A549 (cell line): ENCODE measurements at regions not wholly inside any gene's neighbourhood (a gene's known extent, or its start where the extent isn't known, plus 50 kb on each side); places are given as distances from the start of the nearest gene placed in this dataset.

ENCODE experiments used
- ATAC-seq, 2 experiments: fragments of 200-7000 bp in 1 of 2; fragments of >200 bp in 1 of 2; cut with Nextera tagmentation in 1 of 2; cut with Tn5 transposase in 1 of 2; 3 replicates each; pipeline versions ENCODE4 v1.8.0 to v1.9.1; 2018 to 2020; ENCODE audit warnings: mild to moderate bottlenecking in 1 of 2, moderate library complexity in 1 of 2
- CTCF ChIA-PET: fragments of 300-600 bp; sonication (Branson Sonifier 250); formaldehyde crosslinking; extraction: SDS; loops from one replicate; lab custom pipeline; 2021; ENCODE audit warnings: antibody characterized with exemption, inconsistent platforms; lab: Yijun Ruan, JAX
- POLR2A ChIA-PET: fragments of 350-600 bp; formaldehyde crosslinking; extraction: SDS; loops from one replicate; lab custom pipeline; 2021; ENCODE audit warnings: antibody characterized with exemption, inconsistent platforms; lab: Yijun Ruan, JAX
- DNase-seq, 2 experiments: peaks; one replicate each; pipeline versions ENCODE4 v3.0.0 to v3.0.0-alpha.2; 2011 to 2016; ENCODE audit warnings: low read depth in 1 of 2, low spot score in 1 of 2
- FAIRE-seq: peaks from 2 replicates; lab custom pipeline; 2011; peaks lifted over from hg19 to GRCh38; lab: Jason Lieb, UNC
- H3K27ac ChIP-seq, 2 experiments: fragments of >200 bp; sonication (Bioruptor Twin); formaldehyde crosslinking; 3 replicates each; pipeline ENCODE4 v1.5.1; 2016 to 2017
- H3K4me1 ChIP-seq: fragments of >200 bp; sonication (Bioruptor Twin); formaldehyde crosslinking; 3 replicates; pipeline ENCODE4 v1.6.1; 2016
- H3K4me2 ChIP-seq: fragments of >200 bp; sonication (Bioruptor Twin); formaldehyde crosslinking; 3 replicates; pipeline ENCODE4 v1.6.1; 2016
- H3K4me3 ChIP-seq: fragments of >200 bp; sonication (Bioruptor Twin); formaldehyde crosslinking; 3 replicates; pipeline ENCODE4 v1.5.1; 2016
- H3K9me3 ChIP-seq: fragments of >200 bp; sonication (Bioruptor Twin); formaldehyde crosslinking; 3 replicates; pipeline ENCODE4 v1.6.1; 2016
- CHD2 ChIP-seq: fragments of 150-350 bp; IDR thresholded peaks from 2 replicates; pipeline ENCODE4 v1.6.1; 2014; ENCODE audit warnings: low read length; ENCODE audit not compliant: partially characterized antibody
- E2F6 ChIP-seq: IDR thresholded peaks from 2 replicates; pipeline ENCODE4 v1.6.1; 2012; ENCODE audit warnings: low read depth, borderline replicate concordance
- ESRRA ChIP-seq: fragments of 150-350 bp; IDR thresholded peaks from 2 replicates; pipeline ENCODE4 v1.6.1; 2014; ENCODE audit warnings: mild to moderate bottlenecking, low read length, borderline replicate concordance
- GATA3 ChIP-seq: IDR thresholded peaks from 2 replicates; pipeline ENCODE4 v1.6.1; 2012; ENCODE audit warnings: borderline replicate concordance
- HDAC2 ChIP-seq: fragments of 200-600 bp; sonication (generic); IDR thresholded peaks from 2 replicates; pipeline ENCODE4 v1.6.1; 2016
- HES2 ChIP-seq: fragments of >200 bp; sonication (Bioruptor Twin); formaldehyde crosslinking; IDR thresholded peaks from 2 replicates; pipeline ENCODE4 v1.6.1; 2016
- HEYL ChIP-seq: fragments of 250-450 bp; sonication (Bioruptor Pico); IDR thresholded peaks from 2 replicates; pipeline ENCODE4 v1.8.0; 2021; ENCODE audit warnings: mild to moderate bottlenecking, moderate library complexity
- HMGXB4 ChIP-seq: fragments of 250-450 bp; sonication (Bioruptor Pico); IDR thresholded peaks from 2 replicates; pipeline ENCODE4 v1.5.0; 2021; ENCODE audit warnings: mild to moderate bottlenecking, moderate library complexity, borderline replicate concordance
- HOXA7 ChIP-seq: fragments of 250-450 bp; sonication (Bioruptor Pico); IDR thresholded peaks from 2 replicates; pipeline ENCODE4 v1.5.0; 2020; ENCODE audit warnings: mild to moderate bottlenecking, moderate library complexity
- JUNB ChIP-seq: fragments of >200 bp; sonication (Bioruptor Twin); formaldehyde crosslinking; IDR thresholded peaks from 2 replicates; pipeline ENCODE4 v1.6.1; 2016
- KDM5A ChIP-seq: fragments of 200-600 bp; sonication (generic); IDR thresholded peaks from 2 replicates; pipeline ENCODE4 v1.6.1; 2016; ENCODE audit warnings: antibody characterized with exemption, mild to moderate bottlenecking
- MAFK ChIP-seq: fragments of 450-650 bp; IDR thresholded peaks from 2 replicates; pipeline ENCODE4 v1.6.1; 2014; ENCODE audit not compliant: partially characterized antibody
- NFE2L2 ChIP-seq: fragments of 150-350 bp; conservative IDR thresholded peaks from 2 replicates; pipeline ENCODE4 v1.6.1; 2014; ENCODE audit warnings: low read length
- PBX3 ChIP-seq: IDR thresholded peaks from 2 replicates; pipeline ENCODE4 v1.6.1; 2012
- POLR2AphosphoS2 ChIP-seq: conservative IDR thresholded peaks from 2 replicates; pipeline ENCODE4 v1.6.1; 2012; ENCODE audit warnings: low read length, improper control_type of control experiment, inconsistent platforms
- RCOR1 ChIP-seq: fragments of 150-350 bp; IDR thresholded peaks from 2 replicates; pipeline ENCODE4 v1.6.1; 2014; ENCODE audit warnings: antibody characterized with exemption, low read length, low read depth
- REST ChIP-seq: fragments of 200-600 bp; sonication (generic); IDR thresholded peaks from 2 replicates; pipeline ENCODE4 v1.6.1; 2016; ENCODE audit warnings: antibody characterized with exemption, mild to moderate bottlenecking, moderate library complexity
- RNF2 ChIP-seq: fragments of 200-600 bp; sonication (generic); IDR thresholded peaks from 2 replicates; pipeline ENCODE4 v1.6.1; 2016; ENCODE audit warnings: low read depth, mild to moderate bottlenecking, antibody characterized with exemption, moderate library complexity, borderline replicate concordance
- TFCP2L1 ChIP-seq: fragments of 250-450 bp; sonication (Bioruptor Pico); IDR thresholded peaks from 2 replicates; pipeline ENCODE4 v1.5.0; 2021; ENCODE audit warnings: mild to moderate bottlenecking
- ZC3H11A ChIP-seq: fragments of 450-650 bp; IDR thresholded peaks from 2 replicates; pipeline ENCODE4 v1.6.1; 2014; ENCODE audit warnings: antibody characterized with exemption, mild to moderate bottlenecking
- WGBS: methylation state at CpG from one replicate; pipeline ENCODE4 v1.1.6; 2017; ENCODE audit errors: missing lambda C conversion rate; 5-methylcytosine and 5-hydroxymethylcytosine counted together

GRCh38 chr21:20511216-20511880 is 486.9 kb upstream of the NCAM2 start:
- no peak for FAIRE-seq
- no peaks in the 10 kb centered on the region for H3K9me3 ChIP-seq

GRCh38 chr21:20515446-20515845 is 482.8 kb upstream of the NCAM2 start:
- WGBS = 0% methylated on average over 3 of the region's 3 CpGs
- H3K9me3 ChIP-seq = no peaks in the 10 kb centered on the region
- no peak for ATAC-seq

More at GRCh38 chr21:20511216-20511880, 486.9 kb upstream of the NCAM2 start:
- no peak overlapping the region for H3K4me2 ChIP-seq
- ChIA-PET POLR2A (no interaction called here), CTCF (no interaction called here)
- no peak overlapping the region for H3K27ac ChIP-seq
- no peaks in the 10 kb centered on the region for H3K4me1 ChIP-seq
- H3K4me3 ChIP-seq = no peak overlapping the region
- DNase-seq = no peak
- 1% methylated on average over 4 of the region's 4 CpGs for WGBS
- ATAC-seq = no peak
- no peak for TF ChIP-seq RNF2

GRCh38 chr21:20519076-20519475 is 479.1 kb upstream of the NCAM2 start:
- H3K4me3 ChIP-seq = no peak overlapping the region
- POLR2A ChIA-PET = no interaction called here
- H3K4me1 ChIP-seq = no peaks in the 10 kb centered on the region
- CTCF ChIA-PET = no interaction called here
- no peaks in the 10 kb centered on the region for H3K9me3 ChIP-seq
- ATAC-seq (no peak), DNase-seq (no peak), FAIRE-seq (no peak)
- H3K27ac ChIP-seq = no peak overlapping the region
- no peak overlapping the region for H3K4me2 ChIP-seq
- 1% methylated on average over 3 of the region's 3 CpGs for WGBS
- no peak for TF ChIP-seq E2F6
- peak; percentile 14 for TF ChIP-seq MAFK

More at GRCh38 chr21:20515446-20515845, 482.8 kb upstream of the NCAM2 start:
- ChIA-PET POLR2A (no interaction called here), CTCF (no interaction called here)
- no peak for DNase-seq
- H3K4me2 ChIP-seq = no peak overlapping the region
- H3K27ac ChIP-seq = no peak overlapping the region
- FAIRE-seq = no peak
- no peak overlapping the region for H3K4me3 ChIP-seq
- no peaks in the 10 kb centered on the region for H3K4me1 ChIP-seq
- no peak for TF ChIP-seq HDAC2
- TF ChIP-seq KDM5A = no peak
- no peak for TF ChIP-seq RNF2
- TF ChIP-seq ZC3H11A = no peak
- no peak for TF ChIP-seq GATA3
- TF ChIP-seq RCOR1 = no peak
- no peak for TF ChIP-seq PBX3
- no peak for TF ChIP-seq ESRRA
- TF ChIP-seq TFCP2L1 (CRISPR knock-in tag) = no peak
- no peak for TF ChIP-seq HMGXB4 (CRISPR knock-in tag)
- TF ChIP-seq HES2 = no peak

GRCh38 chr21:20522611-20523010 is 475.6 kb upstream of the NCAM2 start:
- 6% methylated on average over 1 of the region's 1 CpG for WGBS
- Histone ChIP-seq H3K4me2 (no peak overlapping the region), H3K4me3 (no peak overlapping the region), H3K4me1 (no peaks in the 10 kb centered on the region), H3K9me3 (no peaks in the 10 kb centered on the region), H3K27ac (no peak overlapping the region)
- DNase-seq = no peak
- ChIA-PET CTCF (no interaction called here), POLR2A (no interaction called here)
- no peak for FAIRE-seq
- ATAC-seq = no peak
- TF ChIP-seq CHD2 (no peak), KDM5A (no peak), HOXA7 (no peak), NFE2L2 (no peak), POLR2AphosphoS2 (no peak), REST (no peak), HDAC2 (no peak), RNF2 (no peak), JUNB (no peak), HEYL (no peak), HMGXB4 (CRISPR knock-in tag) (no peak)
